Gastrocnemius medialis (tissue), 4 donors: ENCODE measurements at regions not wholly inside any gene's neighbourhood (a gene's known extent, or its start where the extent isn't known, plus 50 kb on each side); places are given as distances from the start of the nearest gene placed in this dataset.

Experiments
- CTCF ChIP-seq, 5 experiments: fragments of 450-650 bp in 3 of 5; fragments of 200-600 bp in 2 of 5; sonication (generic) in 2 of 5; IDR thresholded peaks in 4 of 5; conservative IDR thresholded peaks in 1 of 5; 1 replicate in 4 of 5; 2 replicates in 1 of 5; pipeline ENCODE4 v1.5.1; 2016 to 2019; ENCODE audit warnings: antibody characterized with exemption in 5 of 5, mild to moderate bottlenecking in 3 of 5, moderate library complexity in 3 of 5
- POLR2A ChIP-seq, 2 donors: fragments of 450-650 bp; IDR thresholded peaks; one replicate each; pipeline ENCODE4 v1.6.1; 2017; ENCODE audit warnings: antibody characterized with exemption in 2 of 2, mild to moderate bottlenecking in 2 of 2, moderate library complexity in 2 of 2

GRCh38 chr3:81063896-81064295, 697.5 kb downstream of the GBE1 start:
- TF ChIP-seq CTCF (IDR thresholded peaks at IDR 0.05 in 4 of 5, conservative IDR thresholded peaks at IDR 0.05 in 1 of 5): no peak
- no peak for TF ChIP-seq POLR2A (IDR thresholded peaks at IDR 0.05)
